K562 (cell line): ENCODE measurements at regions not wholly inside any gene's neighbourhood (a gene's known extent, or its start where the extent isn't known, plus 50 kb on each side); places are given as distances from the start of the nearest gene placed in this dataset.

Experiments
- CREM ChIP-seq: IDR thresholded peaks from 2 replicates; pipeline ENCODE4 v1.6.1; 2014; ENCODE audit warnings: antibody characterized with exemption, low read depth
- CTCF ChIP-seq, 3 experiments: IDR thresholded peaks in 2 of 3; conservative IDR thresholded peaks in 1 of 3; 2 replicates each; pipeline ENCODE4 v1.5.1; 2011 to 2012; ENCODE audit warnings: low read length in 3 of 3, mild to moderate bottlenecking in 3 of 3, control low read depth in 2 of 3, improper control_type of control experiment in 1 of 3, inconsistent platforms in 1 of 3, low read depth in 1 of 3, mixed read lengths in 1 of 3, moderate library complexity in 1 of 3; ENCODE audit not compliant: insufficient read depth in 2 of 3
- MAFK ChIP-seq: IDR thresholded peaks from 2 replicates; pipeline ENCODE4 v1.6.1; 2011; ENCODE audit warnings: low read length, improper control_type of control experiment
- MAZ ChIP-seq, 2 experiments: fragments of 450-650 bp in 1 of 2; sonication (generic) in 1 of 2; formaldehyde crosslinking; IDR thresholded peaks in 1 of 2; conservative IDR thresholded peaks in 1 of 2; 2 replicates each; pipeline versions ENCODE4 v1.4.0 to v1.5.0; 2020; ENCODE audit warnings: mild to moderate bottlenecking in 1 of 2, missing genetic modification reagents in 1 of 2
- NR4A1 ChIP-seq, 2 experiments: fragments of 250-450 bp in 1 of 2; fragments of 450-650 bp in 1 of 2; sonication (Bioruptor Pico) in 1 of 2; IDR thresholded peaks; 2 replicates each; pipeline versions ENCODE4 v1.4.0 to v1.6.1; 2016 to 2020; ENCODE audit warnings: mild to moderate bottlenecking in 2 of 2, missing compliant biosample characterization in 1 of 2, missing genetic modification characterization in 1 of 2, moderate library complexity in 1 of 2
- POLR2AphosphoS2 ChIP-seq: IDR thresholded peaks from 2 replicates; pipeline ENCODE4 v1.6.1; 2012; ENCODE audit warnings: low read length, improper control_type of control experiment

DNA sequence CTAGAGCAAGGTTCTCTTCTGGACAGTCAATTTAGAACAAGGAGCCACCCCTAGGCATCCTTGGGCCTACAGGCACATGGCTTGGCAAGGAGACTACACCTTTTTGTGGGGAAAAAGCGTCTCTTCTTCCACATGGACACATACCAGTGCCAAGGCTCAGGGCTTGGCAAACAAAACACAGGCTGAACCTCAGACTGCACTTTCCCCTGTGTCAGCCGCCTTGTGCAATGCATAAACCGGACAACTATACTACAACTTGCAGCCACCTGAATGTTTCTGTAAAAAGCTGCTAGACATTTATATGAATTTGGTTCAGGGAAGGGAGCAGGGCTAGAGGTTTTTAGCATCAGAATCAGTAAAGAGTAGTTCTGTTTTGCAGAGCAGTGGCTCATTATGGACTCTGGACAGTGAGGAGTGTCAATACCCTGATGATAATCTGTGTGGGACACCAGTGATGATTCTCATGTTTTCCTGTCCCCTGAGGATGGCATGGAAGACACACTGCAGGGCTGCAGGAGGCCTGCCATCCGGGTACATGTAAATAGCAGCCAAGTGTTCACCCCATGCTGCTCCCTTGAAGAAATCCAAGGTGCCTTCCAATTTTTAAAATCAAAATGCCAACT, 118.9 kb downstream of the GATA3 start:
- TF ChIP-seq MAZ (CRISPR knock-in tag; conservative IDR thresholded peaks at IDR 0.05 in 1 of 2, IDR thresholded peaks at IDR 0.05 in 1 of 2) (no peak), CTCF (IDR thresholded peaks at IDR 0.05 in 2 of 3, conservative IDR thresholded peaks at IDR 0.05 in 1 of 3; ENCODE audit: insufficient read depth in 2 of 3, low read depth in 1 of 3, low read length in 3 of 3) (no peak), NR4A1 (CRISPR knock-in tag; IDR thresholded peaks at IDR 0.05) (no peak), NR4A1 (tag; IDR thresholded peaks at IDR 0.05) (no peak), POLR2AphosphoS2 (no peak), CREM (no peak), MAFK (no peak)
